Left cardiac atrium (tissue), 4 donors: ENCODE measurements at regions not wholly inside any gene's neighbourhood (a gene's known extent, or its start where the extent isn't known, plus 50 kb on each side); places are given as distances from the start of the nearest gene placed in this dataset.

Source experiments
- ATAC-seq, 2 donors: fragments of 200-7000 bp; cut with Tn5 transposase; one replicate each; pipeline ENCODE4 v1.9.1; 2020; ENCODE audit warnings: mild to moderate bottlenecking in 2 of 2, moderate library complexity in 2 of 2
- DNase-seq: peaks from one replicate; pipeline ENCODE4 v3.0.0-alpha.2; 2020
- intact Hi-C, 2 donors: fragments of 100-400 bp; cut with DNase I; formaldehyde crosslinking; loops; one replicate each; pipeline versions ENCODE4 v1.14.1 to v1.15.1; 2022 to 2023
- donor health status: DM: no; HTN: yes; CAD: no.
- donor health status: DM: no; HTN: yes; CAD: no; lungs with severe emphysema.
- donor health status: DM: yes; HTN: yes; CAD: no.
- donor health status: Dilated cardiomyopathy.

GRCh38 chr6:109237986-109238329 lies 142.7 kb downstream of the CEP57L1 start:
- DNase-seq (no peak), ATAC-seq (no peak)
- intact Hi-C loops: no loop called here

GRCh38 chr6:109237077-109237985 lies 142.0 kb downstream of the CEP57L1 start:
- DNase-seq (no peak), ATAC-seq (peak in 1 of 2 donors; percentile 37)
- intact Hi-C loops: no loop called here

DNA sequence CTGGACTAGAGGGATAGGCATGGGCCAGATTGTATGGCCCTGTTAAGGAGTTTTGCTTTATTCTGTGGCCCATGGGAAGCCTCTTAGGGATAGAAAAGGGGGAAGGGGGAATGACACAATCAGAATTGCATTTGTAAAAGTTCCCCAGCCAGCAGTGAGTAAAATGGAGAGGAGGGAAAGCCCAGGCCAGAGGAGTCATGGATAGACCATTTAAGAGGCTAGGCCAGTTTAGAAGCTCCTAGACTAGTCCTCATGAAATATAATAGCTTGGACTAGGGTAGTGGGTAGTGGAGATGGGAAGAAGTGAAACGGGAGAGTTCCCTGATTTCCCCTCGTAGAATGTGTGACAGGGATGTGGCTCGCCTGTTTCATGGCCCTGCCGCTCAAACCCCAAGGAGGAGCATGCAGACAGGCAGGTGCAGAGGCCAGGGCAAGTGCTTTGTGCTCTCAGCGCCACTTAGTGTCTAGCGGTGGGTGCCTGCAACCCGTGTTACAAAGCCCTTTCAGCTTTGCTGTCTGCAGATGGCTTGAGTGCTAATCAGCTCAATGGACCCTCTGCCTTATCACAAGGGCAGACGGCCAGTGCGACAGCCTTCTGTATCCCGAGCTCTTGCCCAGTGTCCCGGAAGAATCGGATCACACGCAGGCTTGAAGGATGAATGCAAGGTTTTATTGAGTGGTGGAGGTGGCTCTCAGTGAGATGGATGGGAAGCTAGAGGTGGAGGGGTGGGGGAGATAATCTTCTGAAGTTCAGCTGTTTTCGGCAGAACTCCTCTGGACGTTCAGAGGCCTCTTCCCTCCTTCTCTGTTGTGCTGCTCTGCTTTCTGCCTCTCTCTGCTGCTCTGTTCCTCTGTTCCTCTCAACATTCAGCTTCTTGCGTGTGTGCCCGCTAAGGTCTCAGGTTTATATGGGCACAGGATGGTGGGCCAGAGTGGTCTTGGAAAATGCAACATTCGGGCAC lies 141.1 kb downstream of the CEP57L1 start:
- peak; percentile 25 to 45 for ATAC-seq
- intact Hi-C loops: no loop called here
- no peak for DNase-seq

DNA sequence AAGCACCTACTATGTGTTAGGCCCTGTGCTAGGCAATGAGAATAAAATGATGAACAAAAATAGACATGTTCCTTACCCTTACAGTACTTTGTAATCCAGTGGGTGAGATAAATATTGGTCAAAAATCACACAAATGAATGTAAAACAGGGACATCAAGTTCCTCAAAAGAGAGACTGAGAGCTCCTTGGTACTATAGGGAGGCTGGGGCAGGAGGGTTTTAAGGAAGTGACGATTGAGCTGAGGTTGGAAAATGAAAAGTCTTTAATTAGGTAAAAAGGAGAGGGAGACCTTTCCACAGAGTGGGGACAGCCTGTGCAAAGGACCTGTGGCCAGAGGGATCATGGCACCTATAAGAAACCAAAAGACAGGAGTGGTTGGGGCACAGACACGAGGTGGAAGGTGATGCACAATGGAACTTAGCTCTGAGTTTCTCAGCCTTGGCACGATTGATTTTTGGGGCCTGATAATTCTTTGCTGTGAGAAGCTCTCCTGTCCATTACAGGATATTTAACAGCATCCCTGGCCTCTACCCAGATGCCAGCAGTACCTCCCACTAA lies 140.3 kb downstream of the CEP57L1 start:
- no peak for ATAC-seq
- DNase-seq: no peak
- intact Hi-C loops: no loop called here

- no peak for DNase-seq
- intact Hi-C loops: no loop called here
- no peak for ATAC-seq
Observed at GRCh38 chr6:109230453-109230852, 135.1 kb downstream of the CEP57L1 start.

GRCh38 chr6:109229536-109229935 lies 134.2 kb downstream of the CEP57L1 start:
- ATAC-seq (no peak), DNase-seq (no peak)
- intact Hi-C loops: no loop called here

- ATAC-seq (no peak), DNase-seq (no peak)
- intact Hi-C loops: no loop called here
Observed at GRCh38 chr6:109227646-109228045, 132.3 kb downstream of the CEP57L1 start.

GRCh38 chr6:109226353-109226752 lies 131.0 kb downstream of the CEP57L1 start:
- DNase-seq (no peak), ATAC-seq (no peak)
- intact Hi-C loops: no loop called here

- intact Hi-C loops: no loop called here
- DNase-seq (no peak), ATAC-seq (no peak)
Observed at GRCh38 chr6:109225946-109226345, 130.6 kb downstream of the CEP57L1 start.

DNA sequence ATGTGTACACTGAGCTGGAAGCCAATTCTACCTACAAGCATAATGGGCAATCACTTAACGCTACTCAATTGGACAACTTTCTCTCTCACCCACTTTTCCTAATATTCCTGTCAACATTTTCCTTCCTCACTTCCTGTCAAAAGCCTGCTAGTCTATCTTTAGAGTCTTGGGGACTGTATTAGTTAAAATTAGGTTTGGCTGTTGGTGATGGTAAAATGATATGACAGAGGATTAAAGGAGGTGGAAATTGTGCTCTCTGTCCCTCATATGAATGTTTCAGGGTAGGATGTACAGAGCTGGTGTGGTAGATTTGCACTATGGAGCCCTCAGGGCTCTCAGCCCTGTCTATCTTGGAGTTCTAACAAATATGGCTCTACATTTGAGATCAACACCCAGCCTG lies 129.7 kb downstream of the CEP57L1 start:
- peak in 1 of 2 donors; percentile 47 for ATAC-seq
- intact Hi-C loops: no loop called here
- no peak for DNase-seq

GRCh38 chr6:109224107-109224875 lies 129.0 kb downstream of the CEP57L1 start:
- no peak for ATAC-seq
- intact Hi-C loops: no loop called here

DNA sequence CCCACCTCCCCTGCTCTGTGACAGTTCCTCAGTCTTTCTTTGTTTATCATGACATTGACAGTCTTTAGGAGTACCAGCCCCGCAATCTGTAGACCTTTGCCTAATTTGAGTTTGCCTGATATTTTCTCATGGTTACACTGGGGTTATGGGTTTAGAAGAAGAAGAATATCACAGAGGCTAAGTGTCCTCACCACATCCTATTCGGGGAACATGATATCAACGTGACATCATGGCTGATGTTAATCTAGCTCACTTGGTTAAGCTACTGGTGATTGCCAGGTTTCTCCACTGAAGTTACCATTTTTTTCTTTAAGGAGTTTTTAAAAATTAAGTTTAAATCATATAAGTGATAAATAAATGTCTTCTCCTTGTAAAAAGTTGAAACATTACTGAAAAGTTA lies 127.5 kb downstream of the CEP57L1 start:
- DNase-seq (no peak), ATAC-seq (no peak)
- intact Hi-C loops: no loop called here

More at GRCh38 chr6:109224107-109224875, 129.0 kb downstream of the CEP57L1 start:
- DNase-seq: no peak

- peak in 1 of 2 donors; percentile 34 for ATAC-seq
- intact Hi-C loops: no loop called here
- DNase-seq: no peak
Observed at GRCh38 chr6:109221543-109222195, 126.4 kb downstream of the CEP57L1 start.
